Gastroesophageal sphincter (tissue), 3 donors: ENCODE measurements at regions not wholly inside any gene's neighbourhood (a gene's known extent, or its start where the extent isn't known, plus 50 kb on each side); places are given as distances from the start of the nearest gene placed in this dataset.

ENCODE experiments used
- EP300 ChIP-seq: sonication (generic); formaldehyde crosslinking; IDR thresholded peaks from one replicate; pipeline ENCODE4 v1.6.1; 2017; ENCODE audit warnings: antibody characterized with exemption, mild to moderate bottlenecking
- POLR2A ChIP-seq, 2 donors: fragments of 450-650 bp; IDR thresholded peaks; one replicate each; pipeline ENCODE4 v1.6.1; 2017; ENCODE audit warnings: antibody characterized with exemption in 2 of 2, mild to moderate bottlenecking in 2 of 2, moderate library complexity in 1 of 2
- POLR2AphosphoS5 ChIP-seq: sonication (generic); formaldehyde crosslinking; IDR thresholded peaks from one replicate; pipeline ENCODE4 v1.6.1; 2017; ENCODE audit warnings: antibody characterized with exemption
- TF ChIP-seq, protein P1 (sequence below), 4 experiments: fragments of 200-600 bp in 2 of 4; fragments of 450-650 bp in 2 of 4; sonication (generic) in 1 of 4; IDR thresholded peaks; one replicate each; pipeline ENCODE4 v1.5.1; 2017 to 2019; ENCODE audit warnings: antibody characterized with exemption in 4 of 4, mild to moderate bottlenecking in 2 of 4, moderate library complexity in 2 of 4

GRCh38 chr3:59513570-59513969 lies 463.7 kb upstream of the CFAP20DC start:
- TF ChIP-seq, protein P1, sequence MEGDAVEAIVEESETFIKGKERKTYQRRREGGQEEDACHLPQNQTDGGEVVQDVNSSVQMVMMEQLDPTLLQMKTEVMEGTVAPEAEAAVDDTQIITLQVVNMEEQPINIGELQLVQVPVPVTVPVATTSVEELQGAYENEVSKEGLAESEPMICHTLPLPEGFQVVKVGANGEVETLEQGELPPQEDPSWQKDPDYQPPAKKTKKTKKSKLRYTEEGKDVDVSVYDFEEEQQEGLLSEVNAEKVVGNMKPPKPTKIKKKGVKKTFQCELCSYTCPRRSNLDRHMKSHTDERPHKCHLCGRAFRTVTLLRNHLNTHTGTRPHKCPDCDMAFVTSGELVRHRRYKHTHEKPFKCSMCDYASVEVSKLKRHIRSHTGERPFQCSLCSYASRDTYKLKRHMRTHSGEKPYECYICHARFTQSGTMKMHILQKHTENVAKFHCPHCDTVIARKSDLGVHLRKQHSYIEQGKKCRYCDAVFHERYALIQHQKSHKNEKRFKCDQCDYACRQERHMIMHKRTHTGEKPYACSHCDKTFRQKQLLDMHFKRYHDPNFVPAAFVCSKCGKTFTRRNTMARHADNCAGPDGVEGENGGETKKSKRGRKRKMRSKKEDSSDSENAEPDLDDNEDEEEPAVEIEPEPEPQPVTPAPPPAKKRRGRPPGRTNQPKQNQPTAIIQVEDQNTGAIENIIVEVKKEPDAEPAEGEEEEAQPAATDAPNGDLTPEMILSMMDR (IDR thresholded peaks at IDR 0.05) = no peak
- TF ChIP-seq POLR2AphosphoS5 (no peak), POLR2A (IDR thresholded peaks at IDR 0.05) (no peak), EP300 (no peak)
